ENCODE measurements at regions not wholly inside any gene's neighbourhood (a gene's known extent, or its start where the extent isn't known, plus 50 kb on each side); places are given as distances from the start of the nearest gene placed in this dataset.

DNA sequence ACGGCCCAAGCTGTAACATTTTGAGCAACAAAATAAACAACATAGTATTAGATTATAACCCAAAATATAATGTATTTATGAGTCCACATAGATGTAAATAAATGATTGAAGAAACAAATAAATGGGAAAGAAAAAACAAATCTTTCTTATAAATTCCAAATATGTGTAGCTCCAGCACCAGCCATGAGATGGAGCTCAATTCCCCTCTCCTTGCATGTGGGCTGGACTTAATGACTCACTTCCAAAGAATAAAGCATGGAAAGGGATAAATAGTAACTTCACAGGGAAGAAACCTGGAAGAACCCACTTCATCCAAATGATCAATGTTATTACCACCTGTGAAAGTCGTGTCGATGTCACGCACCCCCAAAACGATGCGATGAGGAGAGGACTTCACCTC lies 158.8 kb downstream of the RPAP3 start:
- TF ChIP-seq, protein P1, sequence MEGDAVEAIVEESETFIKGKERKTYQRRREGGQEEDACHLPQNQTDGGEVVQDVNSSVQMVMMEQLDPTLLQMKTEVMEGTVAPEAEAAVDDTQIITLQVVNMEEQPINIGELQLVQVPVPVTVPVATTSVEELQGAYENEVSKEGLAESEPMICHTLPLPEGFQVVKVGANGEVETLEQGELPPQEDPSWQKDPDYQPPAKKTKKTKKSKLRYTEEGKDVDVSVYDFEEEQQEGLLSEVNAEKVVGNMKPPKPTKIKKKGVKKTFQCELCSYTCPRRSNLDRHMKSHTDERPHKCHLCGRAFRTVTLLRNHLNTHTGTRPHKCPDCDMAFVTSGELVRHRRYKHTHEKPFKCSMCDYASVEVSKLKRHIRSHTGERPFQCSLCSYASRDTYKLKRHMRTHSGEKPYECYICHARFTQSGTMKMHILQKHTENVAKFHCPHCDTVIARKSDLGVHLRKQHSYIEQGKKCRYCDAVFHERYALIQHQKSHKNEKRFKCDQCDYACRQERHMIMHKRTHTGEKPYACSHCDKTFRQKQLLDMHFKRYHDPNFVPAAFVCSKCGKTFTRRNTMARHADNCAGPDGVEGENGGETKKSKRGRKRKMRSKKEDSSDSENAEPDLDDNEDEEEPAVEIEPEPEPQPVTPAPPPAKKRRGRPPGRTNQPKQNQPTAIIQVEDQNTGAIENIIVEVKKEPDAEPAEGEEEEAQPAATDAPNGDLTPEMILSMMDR (IDR thresholded peaks at IDR 0.05): no peak
- TF ChIP-seq POLR2A (IDR thresholded peaks at IDR 0.05): no peak
